HG02798 (cell line): ENCODE measurements at regions not wholly inside any gene's neighbourhood (a gene's known extent, or its start where the extent isn't known, plus 50 kb on each side); places are given as distances from the start of the nearest gene placed in this dataset.

Experiments used
- ATAC-seq: cut with Tn5 transposase; IDR thresholded peaks from one replicate; pipeline ENCODE4 v1.9.1; 2021; ENCODE audit warnings: mild to moderate bottlenecking; ENCODE audit not compliant: unreplicated experiment, poor library complexity

GRCh38 chr12:130016986-130017385 lies 113.2 kb upstream of the TMEM132D start:
- no peak for ATAC-seq

GRCh38 chr12:130017591-130018449 lies 114.0 kb upstream of the TMEM132D start:
- no peak for ATAC-seq

- no peak for ATAC-seq
Measured at GRCh38 chr12:130018614-130019013, 114.8 kb upstream of the TMEM132D start.

GRCh38 chr12:130026608-130027176 lies 122.9 kb upstream of the TMEM132D start:
- no peak for ATAC-seq

- ATAC-seq = no peak
Measured at GRCh38 chr12:130027798-130028197, 124.0 kb upstream of the TMEM132D start.

GRCh38 chr12:130029151-130029550 lies 125.3 kb upstream of the TMEM132D start:
- ATAC-seq = no peak

GRCh38 chr12:130031041-130031440 lies 127.2 kb upstream of the TMEM132D start:
- no peak for ATAC-seq

GRCh38 chr12:130031571-130032189 lies 127.9 kb upstream of the TMEM132D start:
- peak; percentile 64 for ATAC-seq

- ATAC-seq = no peak
Measured at GRCh38 chr12:130041983-130042812, 120.1 kb upstream of the FZD10 start.

GRCh38 chr12:130043685-130044406 lies 118.4 kb upstream of the FZD10 start:
- ATAC-seq = no peak

GRCh38 chr12:130044991-130045621 lies 117.2 kb upstream of the FZD10 start:
- ATAC-seq = no peak

- no peak for ATAC-seq
Measured at GRCh38 chr12:130049666-130050065, 112.6 kb upstream of the FZD10 start.

GRCh38 chr12:130051900-130052299 lies 110.4 kb upstream of the FZD10 start:
- ATAC-seq = no peak

GRCh38 chr12:130053651-130054069 lies 108.6 kb upstream of the FZD10 start:
- ATAC-seq = no peak

- ATAC-seq = no peak
Measured at GRCh38 chr12:130054803-130055202, 107.5 kb upstream of the FZD10 start.

GRCh38 chr12:130058926-130059472 lies 103.3 kb upstream of the FZD10 start:
- no peak for ATAC-seq

GRCh38 chr12:130063866-130064265 lies 98.4 kb upstream of the FZD10 start:
- no peak for ATAC-seq

- ATAC-seq = no peak
Measured at GRCh38 chr12:130064999-130065398, 97.3 kb upstream of the FZD10 start.

GRCh38 chr12:130066742-130067141 lies 95.5 kb upstream of the FZD10 start:
- ATAC-seq = no peak
